K562 (cell line): ENCODE measurements at regions not wholly inside any gene's neighbourhood (a gene's known extent, or its start where the extent isn't known, plus 50 kb on each side); places are given as distances from the start of the nearest gene placed in this dataset.

Experiments
- ATAC-seq: fragments of 200-7000 bp; cut with Tn5 transposase; 3 replicates; pipeline ENCODE4 v1.9.1; 2020; ENCODE audit warnings: moderate library complexity
- BruUV-seq: library from RNA; stranded (reverse); fragments of 400-500 nt; replicated peaks from 2 replicates; lab custom pipeline; 2021; lab: Mats Ljungman, UMichigan
- CTCF ChIA-PET: fragments of 300-600 bp; formaldehyde crosslinking; extraction: SDS; loops from one replicate; lab custom pipeline; 2021; ENCODE audit warnings: low intra/inter-chr PET ratio; lab: Yijun Ruan, JAX
- POLR2A ChIA-PET: fragments of 300-600, 350-650 bp; sonication (Branson Sonifier 250); formaldehyde crosslinking; extraction: SDS; loops from one replicate; lab custom pipeline; 2021; ENCODE audit warnings: antibody characterized with exemption, inconsistent platforms; lab: Yijun Ruan, JAX
- DNase-seq, 4 experiments: peaks; one replicate each; pipeline versions ENCODE4 v3.0.0 to v3.0.0-alpha.2; 2011 to 2018; ENCODE audit warnings: low spot score in 3 of 4, mixed read lengths in 3 of 4; ENCODE audit errors: extremely low read depth in 1 of 4
- FAIRE-seq: peaks from 2 replicates; lab custom pipeline; 2011; peaks lifted over from hg19 to GRCh38; lab: Jason Lieb, UNC
- H2AFZ ChIP-seq: 2 replicates; pipeline ENCODE4 v1.6.0; 2011; ENCODE audit warnings: low read depth, low read length, control low read depth, inconsistent platforms
- H3K27ac ChIP-seq: fragments of 200-600 bp; 3 replicates; pipeline ENCODE4 v1.8.0; 2011; ENCODE audit warnings: low read depth, mild to moderate bottlenecking, control low read depth, inconsistent platforms, low read length, moderate library complexity, mixed read lengths; ENCODE audit errors: extremely low read depth
- H3K27me3 ChIP-seq, 2 experiments: fragments of 300-600 bp in 1 of 2; 2 replicates in 1 of 2; 3 replicates in 1 of 2; pipeline versions ENCODE4 v1.6.0 to v1.8.0; 2011; ENCODE audit warnings: inconsistent platforms in 2 of 2, low read length in 2 of 2, mild to moderate bottlenecking in 1 of 2, mixed read lengths in 1 of 2, moderate library complexity in 1 of 2; ENCODE audit not compliant: control insufficient read depth in 2 of 2, insufficient read depth in 2 of 2
- H3K36me3 ChIP-seq: fragments of 300-600 bp; 3 replicates; pipeline ENCODE4 v1.8.0; 2011; ENCODE audit warnings: mild to moderate bottlenecking, low read length, inconsistent platforms; ENCODE audit not compliant: control insufficient read depth, insufficient read depth
- H3K4me1 ChIP-seq, 2 experiments: fragments of 200-600 bp in 1 of 2; replicated peaks in 1 of 2; 2 replicates in 1 of 2; 3 replicates in 1 of 2; pipeline versions ENCODE4 v1.5.1 to v1.8.0; 2011; ENCODE audit warnings: inconsistent platforms in 2 of 2, low read length in 2 of 2, mild to moderate bottlenecking in 1 of 2, mixed read lengths in 1 of 2, moderate library complexity in 1 of 2; ENCODE audit not compliant: control insufficient read depth in 2 of 2, insufficient read depth in 2 of 2
- H3K4me2 ChIP-seq: 2 replicates; pipeline ENCODE4 v1.6.1; 2011; ENCODE audit warnings: low read length, control low read depth, inconsistent platforms, mixed read lengths; ENCODE audit not compliant: insufficient read depth
- H3K4me3 ChIP-seq: fragments of 200-600 bp; sonication (generic), shearing (Covaris generic); 2 replicates; pipeline ENCODE4 v1.5.1; 2016; ENCODE audit warnings: control low read depth, inconsistent platforms
- H3K79me2 ChIP-seq: fragments of 200-600 bp; 3 replicates; pipeline ENCODE4 v1.8.0; 2011; ENCODE audit warnings: low read length, inconsistent platforms; ENCODE audit not compliant: control insufficient read depth, insufficient read depth
- H3K9ac ChIP-seq, 2 experiments: 2 replicates each; pipeline versions ENCODE4 v1.6.0 to v1.6.1; 2011; ENCODE audit warnings: low read depth in 2 of 2, low read length in 2 of 2, control low read depth in 1 of 2, inconsistent platforms in 1 of 2, mild to moderate bottlenecking in 1 of 2, mixed read lengths in 1 of 2; ENCODE audit not compliant: insufficient read depth in 1 of 2
- H3K9me1 ChIP-seq: one replicate; pipeline ENCODE4 v1.6.0; 2011; ENCODE audit warnings: inconsistent platforms, mild to moderate bottlenecking, low read length, moderate library complexity; ENCODE audit not compliant: control insufficient read depth, insufficient read depth
- H3K9me3 ChIP-seq: replicated peaks from 2 replicates; pipeline ENCODE4 v1.5.1; 2011; ENCODE audit warnings: low read depth, low read length, inconsistent platforms; ENCODE audit not compliant: control insufficient read depth, insufficient read depth
- H4K20me1 ChIP-seq: replicated peaks from 2 replicates; pipeline ENCODE4 v1.6.1; 2011; ENCODE audit warnings: low read length, inconsistent platforms, mixed read lengths; ENCODE audit not compliant: control insufficient read depth, insufficient read depth
- CBX2 ChIP-seq: fragments of 200-600 bp; sonication (generic); IDR thresholded peaks from one replicate; pipeline ENCODE4 v1.6.1; 2012; ENCODE audit warnings: mild to moderate bottlenecking, low read length, inconsistent platforms; ENCODE audit not compliant: insufficient read depth, poor library complexity, severe bottlenecking
- GMEB1 ChIP-seq: fragments of 250-450 bp; sonication (Bioruptor Pico); IDR thresholded peaks from 2 replicates; pipeline ENCODE4 v1.4.0; 2020; ENCODE audit warnings: mild to moderate bottlenecking
- REST ChIP-seq, 2 experiments: fragments of 450-650 bp; formaldehyde crosslinking in 1 of 2; IDR thresholded peaks; 2 replicates each; pipeline versions ENCODE4 v1.4.0 to v1.6.1; 2014 to 2020; ENCODE audit warnings: mild to moderate bottlenecking in 2 of 2, borderline replicate concordance in 1 of 2, low read depth in 1 of 2
- TAL1 ChIP-seq: fragments of 450-650 bp; IDR thresholded peaks from 2 replicates; pipeline ENCODE4 v1.6.1; 2016; ENCODE audit warnings: mild to moderate bottlenecking
- ZNF668 ChIP-seq: fragments of 250-450 bp; sonication (Bioruptor Pico); IDR thresholded peaks from 2 replicates; pipeline ENCODE4 v1.8.0; 2022; ENCODE audit warnings: mild to moderate bottlenecking, inconsistent platforms
- WGBS: fragments of 100-300 bp; shearing (Covaris generic); methylation state at CpG from one replicate; pipeline ENCODE4 v1.1.6; 2016; ENCODE audit warnings: low coverage, mixed read lengths; ENCODE audit not compliant: insufficient coverage; ENCODE audit errors: missing lambda C conversion rate; 5-methylcytosine and 5-hydroxymethylcytosine counted together
- in situ Hi-C: fragments of 300-500 bp; cut with MboI; formaldehyde crosslinking; loops from 4 replicates; pipeline ENCODE4 v1.15.0; 2018; ENCODE audit warnings: inconsistent platforms, mixed read lengths
- intact Hi-C: fragments of 100-400 bp; cut with micrococcal nuclease; formaldehyde crosslinking; loops from 2 replicates; pipeline ENCODE4 v1.14.2; 2022
- TF ChIP-seq, protein P1 (sequence below): sonication (generic); IDR thresholded peaks from 2 replicates; pipeline ENCODE4 v1.6.1; 2016
- TF ChIP-seq, protein P2 (sequence below): fragments of 450-650 bp; IDR thresholded peaks from 2 replicates; pipeline ENCODE4 v1.6.1; 2016; ENCODE audit warnings: antibody characterized with exemption

GRCh38 chrX:13120017-13120416, 75.6 kb upstream of the FAM9C start:
- 7% methylated on average over 5 of the region's 7 CpGs for WGBS
- DNase-seq, result peak in 2 of 4 experiments; percentile 16 to 48
- peak overlapping the region; percentile 10 to 13; a peak in 1 of 4 replicates for H3K9ac ChIP-seq
- in situ Hi-C loops, result no loop called here
- H4K20me1 ChIP-seq, result no peaks in the 10 kb centered on the region
- FAIRE-seq, result peak; percentile 23
- no peaks in the 10 kb centered on the region for H3K9me3 ChIP-seq
- H3K4me3 ChIP-seq, result no peak overlapping the region
- intact Hi-C loops, result no loop called here
- peak overlapping the region; percentile 60 for H2AFZ ChIP-seq
- no peaks in the 10 kb centered on the region for H3K79me2 ChIP-seq
- ChIA-PET CTCF (no interaction called here), POLR2A (interaction anchor here (0.8 kb wide), 1 partner anchor 134 kb away, joined by 3 read pairs; no protein-coding TSS in a partner anchor)
- H3K4me2 ChIP-seq, result peak overlapping the region; percentile 29; the same call in 1 of the 2 replicates
- H3K9me1 ChIP-seq, result no peaks in the 10 kb centered on the region
- TF ChIP-seq TAL1, result no peak
- TF ChIP-seq, protein P1, sequence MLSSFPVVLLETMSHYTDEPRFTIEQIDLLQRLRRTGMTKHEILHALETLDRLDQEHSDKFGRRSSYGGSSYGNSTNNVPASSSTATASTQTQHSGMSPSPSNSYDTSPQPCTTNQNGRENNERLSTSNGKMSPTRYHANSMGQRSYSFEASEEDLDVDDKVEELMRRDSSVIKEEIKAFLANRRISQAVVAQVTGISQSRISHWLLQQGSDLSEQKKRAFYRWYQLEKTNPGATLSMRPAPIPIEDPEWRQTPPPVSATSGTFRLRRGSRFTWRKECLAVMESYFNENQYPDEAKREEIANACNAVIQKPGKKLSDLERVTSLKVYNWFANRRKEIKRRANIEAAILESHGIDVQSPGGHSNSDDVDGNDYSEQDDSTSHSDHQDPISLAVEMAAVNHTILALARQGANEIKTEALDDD, result peak; percentile 94
- TF ChIP-seq, protein P2, sequence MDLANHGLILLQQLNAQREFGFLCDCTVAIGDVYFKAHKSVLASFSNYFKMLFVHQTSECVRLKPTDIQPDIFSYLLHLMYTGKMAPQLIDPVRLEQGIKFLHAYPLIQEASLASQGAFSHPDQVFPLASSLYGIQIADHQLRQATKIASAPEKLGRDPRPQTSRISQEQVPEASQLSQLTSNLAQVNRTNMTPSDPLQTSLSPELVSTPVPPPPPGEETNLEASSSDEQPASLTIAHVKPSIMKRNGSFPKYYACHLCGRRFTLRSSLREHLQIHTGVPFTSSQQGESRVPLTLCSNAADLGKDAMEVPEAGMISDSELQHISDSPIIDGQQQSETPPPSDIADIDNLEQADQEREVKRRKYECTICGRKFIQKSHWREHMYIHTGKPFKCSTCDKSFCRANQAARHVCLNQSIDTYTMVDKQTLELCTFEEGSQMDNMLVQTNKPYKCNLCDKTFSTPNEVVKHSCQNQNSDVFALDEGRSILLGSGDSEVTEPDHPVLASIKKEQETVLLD, result no peak
- peak; percentile 65 for TF ChIP-seq REST (IDR thresholded peaks at IDR 0.05; ENCODE audit: borderline replicate concordance)
- TF ChIP-seq REST (CRISPR knock-in tag; IDR thresholded peaks at IDR 0.05; ENCODE audit: low read depth), result no peak
- no peak for TF ChIP-seq CBX2
- no peak for TF ChIP-seq ZNF668
- no peak for TF ChIP-seq GMEB1 (CRISPR knock-in tag)
- H3K36me3 ChIP-seq, result no peaks in the 10 kb centered on the region
- no peaks in the 10 kb centered on the region for H3K27me3 ChIP-seq
- peak; percentile 92 for ATAC-seq
- H3K4me1 ChIP-seq, result peaks cover 0 to 8% of the 10 kb centered on the region in 2 experiments; a peak in 2 of 5 replicates
- BruUV-seq, result no TSS peak
- H3K27ac ChIP-seq, result no peak overlapping the region
